Activated naive CD8-positive, alpha-beta T cell treated with anti-CD3 and anti-CD28 coated beads for 36 hours (primary cell): ENCODE measurements at regions not wholly inside any gene's neighbourhood (a gene's known extent, or its start where the extent isn't known, plus 50 kb on each side); places are given as distances from the start of the nearest gene placed in this dataset.

Experiments
- DNase-seq: peaks from one replicate; pipeline ENCODE4 v3.0.0; 2021
- H3K27ac Mint-ChIP-seq: one replicate; pipeline ENCODE4 v1.8.0; 2022; ENCODE audit warnings: mild to moderate bottlenecking, moderate library complexity, mixed read lengths
- H3K27me3 Mint-ChIP-seq: one replicate; pipeline ENCODE4 v1.8.0; 2022; ENCODE audit warnings: mild to moderate bottlenecking, mixed read lengths
- H3K36me3 Mint-ChIP-seq: one replicate; pipeline ENCODE4 v1.8.0; 2021; ENCODE audit warnings: mild to moderate bottlenecking, mixed read lengths
- H3K4me1 Mint-ChIP-seq: one replicate; pipeline ENCODE4 v1.8.0; 2021; ENCODE audit warnings: mixed read lengths
- H3K4me3 Mint-ChIP-seq: one replicate; pipeline ENCODE4 v1.8.0; 2022; ENCODE audit warnings: mild to moderate bottlenecking, moderate library complexity, mixed read lengths
- H3K9me3 Mint-ChIP-seq: one replicate; pipeline ENCODE4 v1.8.0; 2022; ENCODE audit warnings: mixed read lengths

- DNase-seq, result no peak
- peaks cover 1% of the 10 kb centered on the region for H3K4me1 Mint-ChIP-seq
- H3K36me3 Mint-ChIP-seq, result no peaks in the 10 kb centered on the region
- H3K4me3 Mint-ChIP-seq, result no peak overlapping the region
- H3K27ac Mint-ChIP-seq, result no peak overlapping the region
- peaks cover 12% of the 10 kb centered on the region for H3K27me3 Mint-ChIP-seq
- H3K9me3 Mint-ChIP-seq, result no peaks in the 10 kb centered on the region
These were observed 87.1 kb upstream of the COL5A1 start for GRCh38 chr9:134554373-134555093.

GRCh38 chr9:134555094-134555650, 86.4 kb upstream of the COL5A1 start:
- Mint-ChIP-seq H3K27ac (no peak overlapping the region), H3K36me3 (no peaks in the 10 kb centered on the region), H3K27me3 (peaks cover 12% of the 10 kb centered on the region), H3K4me3 (no peak overlapping the region), H3K4me1 (peaks cover 1% of the 10 kb centered on the region), H3K9me3 (no peaks in the 10 kb centered on the region)
- DNase-seq, result no peak

GRCh38 chr9:134556531-134557068, 85.0 kb upstream of the COL5A1 start:
- Mint-ChIP-seq H3K27ac (no peak overlapping the region), H3K36me3 (no peaks in the 10 kb centered on the region), H3K4me3 (no peak overlapping the region), H3K27me3 (peaks cover 2% of the 10 kb centered on the region), H3K4me1 (peaks cover 1% of the 10 kb centered on the region), H3K9me3 (no peaks in the 10 kb centered on the region)
- DNase-seq, result no peak

- no peak for DNase-seq
- no peaks in the 10 kb centered on the region for H3K36me3 Mint-ChIP-seq
These were observed 84.3 kb upstream of the COL5A1 start for GRCh38 chr9:134557331-134557730.

GRCh38 chr9:134558124-134558905, 83.3 kb upstream of the COL5A1 start:
- Mint-ChIP-seq H3K27me3 (no peaks in the 10 kb centered on the region), H3K4me1 (peaks cover 1% of the 10 kb centered on the region), H3K36me3 (no peaks in the 10 kb centered on the region), H3K4me3 (no peak overlapping the region), H3K27ac (no peak overlapping the region), H3K9me3 (no peaks in the 10 kb centered on the region)
- DNase-seq, result no peak

More at GRCh38 chr9:134557331-134557730, 84.3 kb upstream of the COL5A1 start:
- Mint-ChIP-seq H3K9me3 (no peaks in the 10 kb centered on the region), H3K27ac (no peak overlapping the region), H3K4me3 (no peak overlapping the region), H3K4me1 (peaks cover 1% of the 10 kb centered on the region), H3K27me3 (no peaks in the 10 kb centered on the region)

GRCh38 chr9:134559013-134559412, 82.6 kb upstream of the COL5A1 start:
- no peak for DNase-seq
- H3K36me3 Mint-ChIP-seq, result no peaks in the 10 kb centered on the region
- H3K4me1 Mint-ChIP-seq, result peaks cover 1% of the 10 kb centered on the region

GRCh38 chr9:134560206-134560605, 81.4 kb upstream of the COL5A1 start:
- DNase-seq, result no peak
- no peak overlapping the region for H3K4me3 Mint-ChIP-seq

More at GRCh38 chr9:134559013-134559412, 82.6 kb upstream of the COL5A1 start:
- Mint-ChIP-seq H3K27me3 (no peaks in the 10 kb centered on the region), H3K4me3 (no peak overlapping the region), H3K27ac (no peak overlapping the region), H3K9me3 (no peaks in the 10 kb centered on the region)

GRCh38 chr9:134560654-134561053, 80.9 kb upstream of the COL5A1 start:
- H3K27ac Mint-ChIP-seq, result no peak overlapping the region
- peaks cover 1% of the 10 kb centered on the region for H3K4me1 Mint-ChIP-seq
- no peak overlapping the region for H3K4me3 Mint-ChIP-seq
- H3K9me3 Mint-ChIP-seq, result no peaks in the 10 kb centered on the region
- no peak for DNase-seq
- H3K27me3 Mint-ChIP-seq, result no peaks in the 10 kb centered on the region
- H3K36me3 Mint-ChIP-seq, result no peaks in the 10 kb centered on the region

More at GRCh38 chr9:134560206-134560605, 81.4 kb upstream of the COL5A1 start:
- Mint-ChIP-seq H3K27me3 (no peaks in the 10 kb centered on the region), H3K27ac (no peak overlapping the region), H3K36me3 (no peaks in the 10 kb centered on the region), H3K9me3 (no peaks in the 10 kb centered on the region), H3K4me1 (peaks cover 1% of the 10 kb centered on the region)

- no peak for DNase-seq
- Mint-ChIP-seq H3K4me1 (peaks cover 1% of the 10 kb centered on the region), H3K4me3 (no peak overlapping the region), H3K36me3 (no peaks in the 10 kb centered on the region), H3K27me3 (no peaks in the 10 kb centered on the region), H3K27ac (no peak overlapping the region), H3K9me3 (no peaks in the 10 kb centered on the region)
These were observed 80.0 kb upstream of the COL5A1 start for GRCh38 chr9:134561427-134562145.

- Mint-ChIP-seq H3K27ac (no peak overlapping the region), H3K4me1 (peaks cover 1% of the 10 kb centered on the region), H3K9me3 (no peaks in the 10 kb centered on the region), H3K4me3 (no peak overlapping the region), H3K36me3 (no peaks in the 10 kb centered on the region), H3K27me3 (no peaks in the 10 kb centered on the region)
- DNase-seq, result no peak
These were observed 79.3 kb upstream of the COL5A1 start for GRCh38 chr9:134562146-134562849.

GRCh38 chr9:134563397-134563796, 78.2 kb upstream of the COL5A1 start:
- Mint-ChIP-seq H3K4me1 (peaks cover 1% of the 10 kb centered on the region), H3K9me3 (peaks cover 2% of the 10 kb centered on the region), H3K27ac (no peak overlapping the region), H3K4me3 (no peak overlapping the region), H3K36me3 (no peaks in the 10 kb centered on the region), H3K27me3 (no peaks in the 10 kb centered on the region)
- DNase-seq, result no peak

GRCh38 chr9:134564431-134565170, 77.0 kb upstream of the COL5A1 start:
- no peaks in the 10 kb centered on the region for H3K4me1 Mint-ChIP-seq
- no peak overlapping the region for H3K27ac Mint-ChIP-seq
- no peaks in the 10 kb centered on the region for H3K36me3 Mint-ChIP-seq
- no peak overlapping the region for H3K4me3 Mint-ChIP-seq
- no peaks in the 10 kb centered on the region for H3K27me3 Mint-ChIP-seq
- no peak for DNase-seq
- H3K9me3 Mint-ChIP-seq, result peaks cover 2% of the 10 kb centered on the region

- Mint-ChIP-seq H3K27ac (no peak overlapping the region), H3K9me3 (peaks cover 2% of the 10 kb centered on the region), H3K4me3 (no peak overlapping the region), H3K27me3 (no peaks in the 10 kb centered on the region), H3K4me1 (no peaks in the 10 kb centered on the region), H3K36me3 (no peaks in the 10 kb centered on the region)
- DNase-seq, result no peak
These were observed 76.2 kb upstream of the COL5A1 start for GRCh38 chr9:134565316-134565915.
